ENCODE measurements at regions not wholly inside any gene's neighbourhood (a gene's known extent, or its start where the extent isn't known, plus 50 kb on each side); places are given as distances from the start of the nearest gene placed in this dataset.
"Not testable (repeated sequence)": the region's sequence is repeated elsewhere in the genome, so short reads cannot be mapped to it uniquely, and the experiment has no call there.

DNA sequence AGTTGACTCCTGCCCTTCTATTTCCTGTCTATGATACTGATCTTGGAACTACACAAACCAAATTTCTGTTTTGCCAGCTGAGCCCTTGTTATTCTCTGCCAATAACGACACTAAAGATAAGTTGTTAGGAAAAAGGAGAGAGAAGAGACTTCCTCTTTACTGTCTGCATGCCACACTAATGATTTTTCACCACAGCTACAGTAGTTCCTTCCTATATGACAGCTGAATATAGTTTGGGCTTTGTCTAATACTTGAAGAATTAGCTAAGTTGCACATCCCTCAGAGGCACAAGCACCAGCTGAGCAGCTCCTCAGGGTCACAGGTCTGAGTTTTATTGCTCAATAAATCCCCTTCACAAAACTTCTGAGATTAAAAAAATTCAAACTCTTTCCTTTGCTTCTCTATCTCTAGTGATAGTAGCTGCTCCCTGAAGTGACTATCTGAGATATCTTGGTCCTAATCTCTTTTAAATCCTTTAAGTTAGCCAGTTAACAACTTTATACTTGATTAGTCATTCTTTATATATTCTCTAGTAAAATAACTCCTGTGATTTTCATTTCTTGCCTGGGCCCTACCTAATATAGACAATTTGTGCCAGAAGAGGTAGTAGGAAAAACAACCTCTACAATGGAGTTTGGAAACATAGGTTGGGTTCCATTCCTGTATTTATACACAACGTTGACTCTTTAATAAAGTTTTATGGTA lies 253.0 kb upstream of the CNTNAP5 start:
- no peak for TF ChIP-seq MYC (IDR thresholded peaks at IDR 0.05; ENCODE audit: low read depth, low read length)
- TF ChIP-seq, protein P1, sequence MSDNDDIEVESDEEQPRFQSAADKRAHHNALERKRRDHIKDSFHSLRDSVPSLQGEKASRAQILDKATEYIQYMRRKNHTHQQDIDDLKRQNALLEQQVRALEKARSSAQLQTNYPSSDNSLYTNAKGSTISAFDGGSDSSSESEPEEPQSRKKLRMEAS (IDR thresholded peaks at IDR 0.05; ENCODE audit: low read depth, low read length) = no peak
- no peak for DNase-seq (ENCODE audit: low read depth)
- no peak overlapping the region for H3K4me3 ChIP-seq (ENCODE audit: low read depth, low read length)

- no peak for TF ChIP-seq CTCF (IDR thresholded peaks at IDR 0.05; ENCODE audit: low read depth, low read length)
- TF ChIP-seq POLR2A (IDR thresholded peaks at IDR 0.05; ENCODE audit: extremely low read depth, insufficient read length) = no peak
- TF ChIP-seq, protein P1 (IDR thresholded peaks at IDR 0.05; ENCODE audit: low read depth, low read length) = no peak
- no peak for TF ChIP-seq MYC (IDR thresholded peaks at IDR 0.05; ENCODE audit: low read depth, low read length)
- no peak for DNase-seq (ENCODE audit: low read depth)
- no peak overlapping the region for H3K4me3 ChIP-seq (ENCODE audit: low read depth, low read length)
Observed at GRCh38 chr2:123777116-123777515, 248.0 kb upstream of the CNTNAP5 start.

DNA sequence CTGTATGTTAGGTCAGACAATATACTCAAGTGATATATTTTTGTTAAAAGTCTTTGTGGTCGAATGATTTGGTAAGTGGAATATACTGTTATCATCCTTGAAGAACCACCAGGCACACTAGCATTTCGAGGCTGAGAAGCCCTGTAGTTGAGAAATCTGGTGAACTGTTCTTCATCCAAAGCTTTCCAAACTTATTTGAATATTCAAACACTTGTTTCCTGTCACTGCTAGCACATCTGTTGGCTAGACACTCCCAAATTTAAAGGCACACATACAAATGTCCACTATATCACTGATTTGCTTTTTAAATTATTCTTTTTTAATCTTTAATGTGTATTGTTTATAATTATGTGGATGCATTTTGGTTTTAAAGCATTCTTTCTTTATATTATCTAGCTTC lies 241.9 kb upstream of the CNTNAP5 start:
- no peak overlapping the region for H3K4me3 ChIP-seq (ENCODE audit: low read depth, low read length)
- DNase-seq (ENCODE audit: low read depth) = no peak
- TF ChIP-seq MYC (IDR thresholded peaks at IDR 0.05; ENCODE audit: low read depth, low read length) (no peak), POLR2A (IDR thresholded peaks at IDR 0.05; ENCODE audit: extremely low read depth, insufficient read length) (no peak), CTCF (IDR thresholded peaks at IDR 0.05; ENCODE audit: low read depth, low read length) (no peak)
- TF ChIP-seq, protein P1 (IDR thresholded peaks at IDR 0.05; ENCODE audit: low read depth, low read length) = no peak

DNA sequence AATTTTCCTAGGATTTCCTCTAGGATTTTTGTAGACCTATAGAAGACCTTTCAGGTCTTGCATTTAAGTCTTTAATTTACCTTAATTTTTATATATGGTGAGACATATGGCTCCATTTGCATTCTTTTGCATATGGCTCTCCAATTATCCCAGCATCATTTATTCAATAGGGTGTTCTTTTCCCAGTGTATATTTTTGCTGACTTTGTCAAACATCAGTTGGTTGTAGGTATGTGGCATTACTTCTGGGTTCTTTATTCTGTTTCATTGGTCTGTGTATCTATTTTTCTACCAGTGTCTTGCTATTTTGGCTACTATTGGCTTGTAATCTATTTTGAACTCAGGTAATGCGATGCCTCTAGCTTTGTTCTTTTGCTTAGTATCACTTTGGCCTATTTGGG lies 239.8 kb upstream of the CNTNAP5 start:
- DNase-seq (ENCODE audit: low read depth) = no peak
- H3K4me3 ChIP-seq (ENCODE audit: low read depth, low read length) = no peak overlapping the region
- TF ChIP-seq MYC (IDR thresholded peaks at IDR 0.05; ENCODE audit: low read depth, low read length) = no peak
- TF ChIP-seq, protein P1 (IDR thresholded peaks at IDR 0.05; ENCODE audit: low read depth, low read length) = no peak
- no peak for TF ChIP-seq POLR2A (IDR thresholded peaks at IDR 0.05; ENCODE audit: extremely low read depth, insufficient read length)
- TF ChIP-seq CTCF (IDR thresholded peaks at IDR 0.05; ENCODE audit: low read depth, low read length) = no peak

DNA sequence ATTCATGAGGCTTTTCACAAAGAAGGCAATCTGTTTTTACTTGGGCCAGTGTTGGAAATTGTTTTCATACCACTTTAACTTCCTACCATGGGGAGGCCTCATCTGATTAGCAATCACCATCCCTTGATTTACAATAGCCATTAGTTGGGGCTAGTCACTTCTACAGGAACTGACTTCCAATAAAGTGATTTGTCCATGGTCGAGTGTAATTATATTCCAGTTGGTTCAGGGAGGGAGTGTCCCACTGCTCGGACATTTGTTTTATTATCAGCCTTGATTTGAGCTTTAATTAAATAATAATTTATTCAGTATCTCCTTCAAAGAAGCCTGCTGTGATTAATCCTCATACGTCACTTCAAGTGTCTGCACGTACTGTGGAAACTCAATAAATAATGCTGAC lies 233.9 kb upstream of the CNTNAP5 start:
- no peak for DNase-seq (ENCODE audit: low read depth)
- TF ChIP-seq, protein P1 (IDR thresholded peaks at IDR 0.05; ENCODE audit: low read depth, low read length) = no peak
- TF ChIP-seq MYC (IDR thresholded peaks at IDR 0.05; ENCODE audit: low read depth, low read length) = no peak

GRCh38 chr2:123791684-123792083 lies 233.4 kb upstream of the CNTNAP5 start:
- TF ChIP-seq MYC (IDR thresholded peaks at IDR 0.05; ENCODE audit: low read depth, low read length) (no peak), CTCF (IDR thresholded peaks at IDR 0.05; ENCODE audit: low read depth, low read length) (no peak), POLR2A (IDR thresholded peaks at IDR 0.05; ENCODE audit: extremely low read depth, insufficient read length) (no peak)
- TF ChIP-seq, protein P1 (IDR thresholded peaks at IDR 0.05; ENCODE audit: low read depth, low read length) = no peak
- no peak for DNase-seq (ENCODE audit: low read depth)

More for the DNA sequence above, 233.9 kb upstream of the CNTNAP5 start:
- no peak overlapping the region for H3K4me3 ChIP-seq (ENCODE audit: low read depth, low read length)

GRCh38 chr2:123804126-123804525 lies 221.0 kb upstream of the CNTNAP5 start:
- not testable (repeated sequence) for DNase-seq (ENCODE audit: low read depth); H3K4me3 ChIP-seq (ENCODE audit: low read depth, low read length)

More at GRCh38 chr2:123791684-123792083, 233.4 kb upstream of the CNTNAP5 start:
- H3K4me3 ChIP-seq (ENCODE audit: low read depth, low read length) = no peak overlapping the region

GRCh38 chr2:123805746-123806145 lies 219.3 kb upstream of the CNTNAP5 start:
- H3K4me3 ChIP-seq (ENCODE audit: low read depth, low read length); DNase-seq (ENCODE audit: low read depth): not testable (repeated sequence)

Data from NB4 (cell line).